SIG-M5 treated with dmso at 0.1 percent for 504 hours (cell line): ENCODE measurements at regions not wholly inside any gene's neighbourhood (a gene's known extent, or its start where the extent isn't known, plus 50 kb on each side); places are given as distances from the start of the nearest gene placed in this dataset.
"Not testable (repeated sequence)": the region's sequence is repeated elsewhere in the genome, so short reads cannot be mapped to it uniquely, and the experiment has no call there.

Experiments used
- DNase-seq: peaks from one replicate; lab custom pipeline; 2025; ENCODE audit not compliant: unreplicated experiment; lab: John Stamatoyannopoulos, UW

GRCh38 chr14:84282618-84283017, 1247.3 kb upstream of the FLRT2 start:
- DNase-seq = no peak

DNA sequence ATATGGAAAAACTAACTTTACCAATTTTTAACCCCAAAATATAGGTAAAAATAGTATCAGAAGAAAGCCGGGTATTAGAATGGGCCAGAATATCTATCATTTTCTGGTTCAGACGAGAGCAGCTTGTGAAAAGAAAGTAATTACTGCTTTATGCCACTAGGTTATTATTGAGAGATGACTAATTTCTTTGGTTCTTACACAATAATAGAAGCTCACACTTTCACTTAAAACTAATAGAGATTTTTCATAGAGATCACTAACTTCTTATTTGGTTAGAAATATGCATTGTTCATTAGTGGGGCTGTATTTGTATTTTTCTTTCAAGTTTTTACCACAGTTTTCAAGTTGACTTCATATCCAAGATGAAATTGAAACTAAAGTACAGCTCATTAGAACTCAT, 1241.2 kb upstream of the FLRT2 start:
- no peak for DNase-seq

GRCh38 chr14:84298663-84299195, 1231.2 kb upstream of the FLRT2 start:
- DNase-seq = no peak

- no peak for DNase-seq
Measured at GRCh38 chr14:84303140-84303539, 1226.8 kb upstream of the FLRT2 start.

- DNase-seq = no peak
Measured at GRCh38 chr14:84312551-84312950, 1217.4 kb upstream of the FLRT2 start.

DNA sequence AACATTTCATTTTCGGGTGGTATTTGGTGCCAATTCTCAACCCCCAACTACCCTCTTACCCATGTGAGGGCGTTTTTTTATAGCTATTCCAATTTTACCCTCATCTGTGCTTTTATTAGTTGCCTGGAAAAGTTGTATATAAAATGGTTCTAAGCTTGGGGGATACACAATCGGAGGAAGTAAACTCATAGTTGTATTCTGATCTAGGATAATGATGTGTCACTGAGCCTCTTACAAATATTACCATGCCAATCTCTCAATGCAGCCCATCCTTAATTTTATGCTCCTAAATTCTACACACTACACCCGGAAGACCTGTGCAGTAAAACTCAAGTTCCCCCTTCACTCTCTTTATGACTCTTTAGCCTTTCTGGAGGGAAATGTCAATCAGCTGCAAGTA, 1206.5 kb upstream of the FLRT2 start:
- no peak for DNase-seq

- DNase-seq = peak; percentile 38
Measured at GRCh38 chr14:84323978-84324377, 1206.0 kb upstream of the FLRT2 start.

DNA sequence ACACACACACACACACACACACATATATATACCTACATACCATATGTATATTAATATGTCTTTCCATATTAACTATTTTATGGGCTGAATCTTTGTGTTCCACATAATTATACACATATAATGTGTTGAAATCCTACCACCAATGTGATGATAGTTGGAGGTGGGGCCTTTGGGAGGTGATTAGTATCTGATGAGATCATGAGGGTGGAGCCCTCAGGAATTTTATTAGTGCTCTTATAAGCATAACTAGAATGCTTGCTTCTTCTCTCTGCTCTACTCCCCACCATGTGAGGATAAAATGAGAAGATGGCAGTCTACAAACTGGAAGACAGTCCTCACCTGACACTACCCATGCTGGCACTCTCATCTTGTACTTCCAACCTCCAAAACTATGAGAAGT, 1193.5 kb upstream of the FLRT2 start:
- DNase-seq = no peak

DNA sequence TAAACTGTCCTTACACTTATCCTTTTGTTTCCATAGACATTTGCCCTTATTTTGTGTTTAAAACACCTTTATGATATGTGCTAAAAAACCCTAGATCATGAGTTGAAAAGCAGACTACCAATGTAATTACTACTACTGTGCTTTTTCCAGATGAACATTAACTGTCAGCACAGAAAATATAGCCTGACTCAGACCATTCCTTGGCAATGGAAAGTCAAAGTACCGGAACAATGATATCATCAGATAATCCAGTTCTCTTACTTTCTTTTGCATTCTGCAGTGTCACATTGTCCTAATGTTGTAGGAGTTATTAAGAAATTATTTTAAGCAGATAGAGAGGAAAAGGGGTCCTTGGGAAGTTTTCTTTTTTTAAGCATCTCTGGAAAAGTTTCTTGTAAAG, 1189.0 kb upstream of the FLRT2 start:
- no peak for DNase-seq

DNA sequence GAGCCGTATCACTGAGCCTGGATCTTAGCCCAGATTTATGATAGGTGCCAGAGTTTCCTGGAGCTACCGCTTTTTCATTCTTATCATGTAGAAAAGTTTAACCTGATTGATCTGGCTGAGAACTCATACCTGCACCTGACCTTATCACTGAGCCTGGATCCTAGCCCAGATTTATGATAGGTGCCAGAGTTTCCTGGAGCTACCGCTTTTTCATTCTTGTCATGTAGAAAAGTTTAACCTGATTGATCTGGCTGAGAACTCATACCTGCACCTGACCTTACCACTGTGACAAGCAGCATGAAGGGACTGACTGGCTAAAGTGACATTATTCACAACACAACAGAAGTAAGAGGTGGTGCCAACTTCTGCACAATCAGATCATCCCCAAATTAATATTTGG, 1188.1 kb upstream of the FLRT2 start:
- DNase-seq = not testable (repeated sequence)

DNA sequence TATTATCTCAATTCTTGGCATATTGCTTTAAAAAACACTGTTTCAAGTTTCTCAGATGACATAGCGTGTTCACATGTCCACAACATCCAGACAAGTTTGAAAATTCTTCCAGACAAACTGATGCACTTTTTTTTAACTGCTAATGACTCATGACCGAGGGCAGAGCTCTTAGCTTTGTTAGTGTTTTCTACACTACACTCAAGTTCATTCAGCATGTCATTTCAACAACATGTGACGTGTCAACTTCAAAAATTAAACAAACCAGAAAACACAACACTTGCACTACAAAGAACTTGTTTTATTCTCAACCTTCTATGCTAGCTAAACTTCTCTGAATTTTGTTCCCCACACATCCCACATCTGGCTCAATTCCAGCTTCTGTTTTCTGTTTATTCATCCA, 1186.3 kb upstream of the FLRT2 start:
- DNase-seq = no peak

- DNase-seq = no peak
Measured at GRCh38 chr14:84351646-84352045, 1178.3 kb upstream of the FLRT2 start.

DNA sequence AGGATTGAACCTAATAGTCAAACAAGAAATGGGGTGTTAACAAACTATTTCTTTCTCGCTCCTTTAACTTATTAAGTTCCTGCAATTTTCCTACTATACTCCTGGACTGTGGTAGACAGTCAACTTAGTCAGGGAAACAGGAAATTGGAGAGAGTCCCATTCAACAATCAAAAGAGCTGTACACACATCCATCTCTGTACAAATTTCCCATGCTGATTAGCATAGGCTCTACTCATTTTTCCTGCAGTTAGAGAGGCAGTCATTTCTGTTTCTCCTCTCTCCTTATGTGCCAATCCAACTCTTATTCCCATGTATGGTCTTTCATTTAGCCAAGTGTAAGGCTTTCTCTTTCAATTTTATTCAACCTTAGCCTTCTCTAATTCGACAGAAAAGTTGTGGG, 1168.5 kb upstream of the FLRT2 start:
- DNase-seq = no peak

DNA sequence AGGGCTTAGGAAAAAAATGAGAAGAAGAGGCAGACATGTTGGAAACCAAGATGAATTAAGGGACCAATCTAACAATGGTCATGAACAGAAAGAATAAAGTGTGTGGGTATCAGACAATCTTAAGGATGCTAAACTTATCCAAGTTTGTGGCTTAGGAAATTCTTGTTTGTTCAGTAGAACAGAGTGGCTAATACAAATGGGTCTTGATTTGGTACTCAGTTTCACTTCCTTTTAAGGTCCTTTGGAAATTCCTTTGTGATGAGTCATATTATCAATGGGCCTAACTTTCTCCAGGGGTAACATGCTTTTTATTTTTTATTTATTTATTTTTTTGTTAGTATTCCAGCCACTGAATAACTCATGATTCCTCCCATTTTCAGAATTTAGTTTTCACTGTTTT, 1154.7 kb upstream of the FLRT2 start:
- DNase-seq = peak; percentile 49

DNA sequence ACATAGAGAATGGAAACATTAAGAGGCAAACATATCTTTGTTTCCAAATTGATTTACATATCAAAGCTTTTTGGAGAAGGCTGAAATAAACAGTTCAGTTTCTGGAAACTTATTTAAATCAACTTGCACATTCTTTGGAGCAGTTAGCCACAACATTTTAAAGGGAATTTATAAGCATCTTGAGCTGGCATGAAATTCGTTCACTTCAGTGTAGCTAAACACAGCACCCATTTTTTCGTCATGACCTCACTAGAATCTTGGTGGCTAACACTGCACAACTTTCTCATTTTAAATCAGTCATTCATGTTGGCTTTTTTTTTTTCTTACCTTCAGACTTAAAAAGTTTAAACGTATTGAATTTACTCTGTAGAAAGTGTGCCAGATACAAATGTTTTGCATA, 1139.9 kb upstream of the FLRT2 start:
- DNase-seq = no peak

DNA sequence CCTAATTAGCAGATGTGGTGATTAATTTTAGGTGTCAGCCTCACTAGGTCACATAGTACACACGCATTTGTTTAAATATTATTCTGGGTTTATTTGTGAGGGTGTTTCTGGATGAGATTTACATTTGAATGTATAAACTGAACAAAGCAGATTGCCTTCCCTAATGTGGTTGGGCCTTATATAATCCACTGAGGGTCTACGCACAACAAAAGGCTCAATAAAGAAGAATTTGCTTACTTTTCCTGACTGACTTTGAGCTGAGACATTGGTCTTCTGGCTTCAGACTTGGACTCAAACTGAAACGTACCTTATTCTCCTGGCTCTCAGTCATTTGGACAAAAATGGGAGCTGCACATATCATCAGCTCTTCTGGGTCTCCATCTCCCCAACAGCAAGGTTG, 1132.3 kb upstream of the FLRT2 start:
- DNase-seq = no peak

- DNase-seq = no peak
Measured at GRCh38 chr14:84399296-84399910, 1130.5 kb upstream of the FLRT2 start.

DNA sequence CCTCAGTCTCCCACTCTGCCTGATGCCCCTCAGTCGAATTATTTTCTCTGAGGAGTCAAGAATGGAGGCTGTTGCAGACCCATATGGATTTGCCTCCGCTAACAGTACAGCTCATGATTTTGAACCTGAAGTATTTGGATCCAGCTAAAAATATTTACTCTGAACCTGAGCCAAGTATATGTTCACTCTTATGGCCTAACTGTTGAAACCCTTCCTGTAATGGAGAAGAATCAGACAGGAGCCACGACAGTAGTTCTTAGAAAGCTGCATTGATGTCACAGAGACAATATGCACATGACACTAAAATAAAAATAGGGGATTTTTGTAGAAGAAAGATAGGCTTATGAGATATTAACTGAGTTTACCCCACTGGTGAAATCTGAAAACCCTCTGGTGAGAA, 1128.3 kb upstream of the FLRT2 start:
- no peak for DNase-seq

DNA sequence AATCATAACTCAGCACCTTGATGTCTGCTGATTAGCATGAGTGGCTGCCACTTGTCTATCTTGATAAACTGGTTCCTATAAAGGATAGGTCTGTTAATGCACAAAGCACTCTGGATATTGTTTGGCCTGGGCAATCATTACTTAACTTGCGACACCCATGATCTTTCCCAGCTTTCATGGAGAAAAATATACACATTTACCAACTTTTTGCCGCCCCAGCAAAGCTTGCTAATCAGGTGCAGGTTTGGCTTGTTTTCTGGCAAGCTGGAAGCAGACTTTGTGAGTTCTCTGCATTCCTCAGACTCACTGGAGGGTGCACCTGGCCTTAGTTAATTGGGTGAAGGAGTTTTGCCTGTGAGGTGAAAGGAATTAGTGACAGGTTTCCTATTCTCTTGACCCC, 1126.4 kb upstream of the FLRT2 start:
- DNase-seq = peak; percentile 7

- no peak for DNase-seq
Measured at GRCh38 chr14:84404246-84404645, 1125.7 kb upstream of the FLRT2 start.

- DNase-seq = no peak
Measured at GRCh38 chr14:84409435-84409834, 1120.5 kb upstream of the FLRT2 start.

DNA sequence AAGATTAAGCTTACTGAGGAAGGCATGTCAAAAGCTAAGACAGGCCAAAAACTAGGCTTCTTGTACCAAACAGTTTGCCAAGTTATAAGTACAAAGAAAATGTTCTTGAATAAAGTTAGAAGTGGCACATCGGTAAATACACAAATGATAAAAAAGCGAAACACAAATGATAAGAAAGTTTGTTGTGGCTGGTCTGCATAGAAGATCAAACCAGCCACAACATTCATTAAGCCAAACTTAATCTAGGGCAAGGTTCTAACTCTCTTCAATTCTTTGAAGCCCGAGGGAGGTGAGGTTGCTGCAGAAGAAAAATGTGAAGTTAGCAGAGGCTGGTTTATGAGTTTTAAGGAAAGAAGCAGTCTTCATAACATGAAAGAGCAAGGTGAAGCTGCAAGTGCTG, 1119.6 kb upstream of the FLRT2 start:
- DNase-seq = no peak

GRCh38 chr14:84420221-84420620, 1109.7 kb upstream of the FLRT2 start:
- no peak for DNase-seq
